ENCODE measurements at regions not wholly inside any gene's neighbourhood (a gene's known extent, or its start where the extent isn't known, plus 50 kb on each side); places are given as distances from the start of the nearest gene placed in this dataset.

GRCh38 chr4:12203945-12204344, 775.3 kb upstream of the HS3ST1 start:
- TF ChIP-seq CTCF (conservative IDR thresholded peaks at IDR 0.05; ENCODE audit: low read depth in 2 of 2) (no peak), STAT1 (IDR thresholded peaks at IDR 0.05; ENCODE audit: unreplicated experiment) (no peak), EZH2phosphoT487 (IDR thresholded peaks at IDR 0.05; ENCODE audit: unreplicated experiment) (no peak), REST (IDR thresholded peaks at IDR 0.05; ENCODE audit: unreplicated experiment) (no peak), EZH2 (IDR thresholded peaks at IDR 0.05; ENCODE audit: low read depth, unreplicated experiment) (no peak), POLR2AphosphoS5 (IDR thresholded peaks at IDR 0.05; ENCODE audit: low read depth) (no peak), CREB1 (CRISPR knock-in tag; IDR thresholded peaks at IDR 0.05; ENCODE audit: low read depth) (no peak), ETS1 (IDR thresholded peaks at IDR 0.05) (no peak), ZNF114 (CRISPR knock-in tag; IDR thresholded peaks at IDR 0.05) (no peak), JUNB (IDR thresholded peaks at IDR 0.05; ENCODE audit: unreplicated experiment) (no peak), ZNF331 (CRISPR knock-in tag; IDR thresholded peaks at IDR 0.05; ENCODE audit: low read depth) (no peak), NANOG (IDR thresholded peaks at IDR 0.05; ENCODE audit: borderline replicate concordance) (no peak), ZNF462 (CRISPR knock-in tag; IDR thresholded peaks at IDR 0.05) (no peak)
